IPS-18a (cell line): ENCODE measurements at regions not wholly inside any gene's neighbourhood (a gene's known extent, or its start where the extent isn't known, plus 50 kb on each side); places are given as distances from the start of the nearest gene placed in this dataset.

Experiments used
- H3K27ac ChIP-seq: one replicate; pipeline ENCODE4 v1.5.1; 2013; ENCODE audit warnings: low read length
- H3K27me3 ChIP-seq: one replicate; pipeline ENCODE4 v1.6.1; 2013; ENCODE audit warnings: mild to moderate bottlenecking, low read length; ENCODE audit not compliant: control insufficient read depth, insufficient read depth
- H3K36me3 ChIP-seq: one replicate; pipeline ENCODE4 v1.6.1; 2013; ENCODE audit warnings: low read depth, low read length; ENCODE audit not compliant: control insufficient read depth
- H3K4me1 ChIP-seq: one replicate; pipeline ENCODE4 v1.6.1; 2013; ENCODE audit warnings: low read depth, low read length; ENCODE audit not compliant: control insufficient read depth
- H3K4me3 ChIP-seq: one replicate; pipeline ENCODE4 v1.5.1; 2013; ENCODE audit warnings: low read length
- H3K9ac ChIP-seq: one replicate; pipeline ENCODE4 v1.6.1; 2013; ENCODE audit warnings: mild to moderate bottlenecking, low read length, moderate library complexity
- H3K9me3 ChIP-seq: one replicate; pipeline ENCODE4 v1.6.1; 2013; ENCODE audit warnings: low read depth, low read length; ENCODE audit not compliant: control insufficient read depth

DNA sequence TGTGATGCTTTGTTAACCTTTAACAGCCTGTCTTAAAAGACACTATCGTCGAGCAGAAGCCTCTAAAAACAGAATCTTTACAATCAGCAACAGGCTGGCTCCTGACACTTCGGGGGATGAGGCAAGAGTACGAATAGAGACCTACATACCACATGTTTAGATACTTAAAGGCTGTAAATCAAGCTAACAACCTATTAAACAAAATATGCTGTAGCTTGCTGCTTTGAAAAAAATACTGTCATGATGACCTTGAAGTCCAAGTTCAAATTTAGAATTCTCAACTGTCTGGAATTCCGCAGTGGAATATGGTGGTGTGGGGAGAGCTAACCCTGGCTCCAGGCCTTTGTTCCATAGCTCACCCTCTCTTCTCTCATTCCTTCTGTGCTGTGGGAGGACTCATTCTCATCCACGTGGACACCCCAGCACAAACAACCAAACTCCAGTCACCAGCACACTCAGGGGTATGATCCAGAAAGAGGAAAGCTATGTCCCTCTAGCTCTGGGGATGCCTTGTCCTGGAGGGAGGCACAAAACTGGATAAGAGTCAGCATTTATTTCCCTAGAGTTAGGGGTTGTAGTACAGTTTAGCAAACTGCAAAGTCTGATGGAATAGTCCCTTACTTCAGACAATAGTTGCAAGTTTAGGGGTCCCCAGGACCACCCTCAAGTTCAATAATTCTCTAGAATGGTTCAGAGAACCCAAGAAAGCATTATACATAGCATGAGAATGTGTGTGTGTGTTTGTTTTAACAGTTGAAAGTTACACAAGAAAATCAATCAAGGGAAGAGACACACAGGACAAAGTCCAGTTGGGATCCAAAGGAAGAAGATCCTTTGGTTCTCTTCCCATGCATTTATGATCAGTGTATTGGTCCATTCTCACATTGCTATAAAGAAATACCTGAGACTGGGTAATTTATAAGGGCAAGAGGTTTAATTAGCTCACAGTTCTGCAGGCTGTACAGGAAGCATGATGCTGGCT, 196.1 kb upstream of the SVIL start:
- no peaks in the 10 kb centered on the region for H3K9me3 ChIP-seq
- H3K27me3 ChIP-seq: no peaks in the 10 kb centered on the region
- H3K4me3 ChIP-seq: no peak overlapping the region

GRCh38 chr10:29829776-29830175, 195.0 kb upstream of the SVIL start:
- no peak overlapping the region for H3K27ac ChIP-seq
- H3K27me3 ChIP-seq: no peaks in the 10 kb centered on the region
- H3K9me3 ChIP-seq: no peaks in the 10 kb centered on the region
- no peaks in the 10 kb centered on the region for H3K4me1 ChIP-seq
- no peaks in the 10 kb centered on the region for H3K36me3 ChIP-seq
- H3K9ac ChIP-seq: no peak overlapping the region
- no peak overlapping the region for H3K4me3 ChIP-seq

More for the DNA sequence above, 196.1 kb upstream of the SVIL start:
- Histone ChIP-seq H3K36me3 (no peaks in the 10 kb centered on the region), H3K27ac (no peak overlapping the region), H3K4me1 (no peaks in the 10 kb centered on the region), H3K9ac (no peak overlapping the region)

- Histone ChIP-seq H3K9ac (no peak overlapping the region), H3K9me3 (no peaks in the 10 kb centered on the region), H3K4me3 (no peak overlapping the region), H3K4me1 (no peaks in the 10 kb centered on the region), H3K36me3 (no peaks in the 10 kb centered on the region), H3K27me3 (no peaks in the 10 kb centered on the region), H3K27ac (no peak overlapping the region)
These were observed 194.2 kb upstream of the SVIL start for GRCh38 chr10:29828956-29829355.

- no peak overlapping the region for H3K9ac ChIP-seq
- no peak overlapping the region for H3K4me3 ChIP-seq
- H3K9me3 ChIP-seq: no peaks in the 10 kb centered on the region
- H3K27ac ChIP-seq: no peak overlapping the region
- no peaks in the 10 kb centered on the region for H3K27me3 ChIP-seq
- H3K4me1 ChIP-seq: no peaks in the 10 kb centered on the region
- no peaks in the 10 kb centered on the region for H3K36me3 ChIP-seq
These were observed 193.7 kb upstream of the SVIL start for GRCh38 chr10:29828440-29828894.

GRCh38 chr10:29827512-29827911, 192.7 kb upstream of the SVIL start:
- Histone ChIP-seq H3K27me3 (no peaks in the 10 kb centered on the region), H3K4me3 (no peak overlapping the region), H3K27ac (no peak overlapping the region), H3K4me1 (no peaks in the 10 kb centered on the region), H3K9me3 (no peaks in the 10 kb centered on the region), H3K9ac (no peak overlapping the region), H3K36me3 (no peaks in the 10 kb centered on the region)

DNA sequence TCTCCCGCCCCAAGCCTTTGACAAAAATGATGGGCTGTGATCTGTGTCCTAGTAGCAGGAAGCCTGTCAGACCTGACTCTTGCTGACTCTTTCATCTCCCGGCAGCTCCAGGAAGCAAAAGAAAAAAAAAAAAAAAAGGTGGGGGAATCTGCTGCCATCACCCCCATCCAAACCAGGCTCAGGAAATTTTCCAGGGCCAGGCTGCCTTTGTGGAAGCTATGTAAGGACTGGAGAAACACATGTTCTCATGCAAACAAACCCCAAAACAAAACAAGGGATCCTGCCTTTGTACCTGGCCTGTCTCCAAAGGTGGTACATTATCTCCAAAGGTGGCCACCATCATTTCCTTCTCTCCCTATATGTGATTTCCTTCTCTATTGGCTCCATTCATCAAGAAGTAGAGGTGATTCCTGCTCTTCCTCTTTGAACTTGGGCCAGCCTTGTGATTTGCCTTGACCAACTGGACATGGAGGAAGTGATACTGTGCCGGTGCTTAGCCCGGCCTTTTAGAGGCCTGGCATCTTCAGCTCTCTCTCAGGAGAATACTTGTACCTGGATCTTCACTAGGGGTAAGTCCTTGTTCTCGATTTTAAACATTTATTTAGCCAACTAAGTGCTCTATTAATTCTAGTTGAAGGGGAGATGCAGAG, 192.2 kb upstream of the SVIL start:
- H3K9ac ChIP-seq: no peak overlapping the region
- H3K9me3 ChIP-seq: no peaks in the 10 kb centered on the region
- no peaks in the 10 kb centered on the region for H3K27me3 ChIP-seq
- no peaks in the 10 kb centered on the region for H3K36me3 ChIP-seq
- no peak overlapping the region for H3K27ac ChIP-seq
- no peak overlapping the region for H3K4me3 ChIP-seq
- no peaks in the 10 kb centered on the region for H3K4me1 ChIP-seq

- no peaks in the 10 kb centered on the region for H3K9me3 ChIP-seq
- H3K36me3 ChIP-seq: no peaks in the 10 kb centered on the region
- no peaks in the 10 kb centered on the region for H3K4me1 ChIP-seq
- H3K4me3 ChIP-seq: no peak overlapping the region
- no peaks in the 10 kb centered on the region for H3K27me3 ChIP-seq
- H3K9ac ChIP-seq: no peak overlapping the region
- no peak overlapping the region for H3K27ac ChIP-seq
These were observed 191.4 kb upstream of the SVIL start for GRCh38 chr10:29826221-29826620.

DNA sequence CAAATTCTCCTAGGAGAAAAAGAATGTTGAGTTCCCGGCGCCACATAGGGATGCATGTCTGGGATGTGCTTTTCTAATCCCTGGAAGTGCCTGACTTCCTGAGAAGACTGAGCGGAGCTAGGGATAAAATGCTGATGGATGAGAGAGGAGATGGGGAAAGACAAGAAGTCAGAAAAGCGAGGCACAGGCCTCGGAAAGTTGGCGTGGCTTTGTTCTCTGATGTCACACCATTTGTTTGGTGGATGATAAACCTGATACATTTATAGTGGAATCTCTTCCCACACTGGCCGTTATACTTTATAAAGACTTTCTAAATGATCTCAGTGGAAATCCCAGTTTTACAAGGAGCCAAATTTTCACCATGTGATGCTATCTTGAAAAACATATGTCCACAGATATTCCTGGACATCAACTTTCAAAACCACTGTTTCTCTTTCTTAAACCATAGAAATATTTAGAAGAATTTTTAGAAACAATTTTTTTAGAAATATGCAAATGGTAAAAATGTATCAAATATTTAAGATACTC, 188.8 kb upstream of the SVIL start:
- H3K9me3 ChIP-seq: no peaks in the 10 kb centered on the region
- no peaks in the 10 kb centered on the region for H3K36me3 ChIP-seq
- no peaks in the 10 kb centered on the region for H3K4me1 ChIP-seq
- H3K27ac ChIP-seq: no peak overlapping the region
- no peak overlapping the region for H3K9ac ChIP-seq
- no peaks in the 10 kb centered on the region for H3K27me3 ChIP-seq
- H3K4me3 ChIP-seq: no peak overlapping the region

DNA sequence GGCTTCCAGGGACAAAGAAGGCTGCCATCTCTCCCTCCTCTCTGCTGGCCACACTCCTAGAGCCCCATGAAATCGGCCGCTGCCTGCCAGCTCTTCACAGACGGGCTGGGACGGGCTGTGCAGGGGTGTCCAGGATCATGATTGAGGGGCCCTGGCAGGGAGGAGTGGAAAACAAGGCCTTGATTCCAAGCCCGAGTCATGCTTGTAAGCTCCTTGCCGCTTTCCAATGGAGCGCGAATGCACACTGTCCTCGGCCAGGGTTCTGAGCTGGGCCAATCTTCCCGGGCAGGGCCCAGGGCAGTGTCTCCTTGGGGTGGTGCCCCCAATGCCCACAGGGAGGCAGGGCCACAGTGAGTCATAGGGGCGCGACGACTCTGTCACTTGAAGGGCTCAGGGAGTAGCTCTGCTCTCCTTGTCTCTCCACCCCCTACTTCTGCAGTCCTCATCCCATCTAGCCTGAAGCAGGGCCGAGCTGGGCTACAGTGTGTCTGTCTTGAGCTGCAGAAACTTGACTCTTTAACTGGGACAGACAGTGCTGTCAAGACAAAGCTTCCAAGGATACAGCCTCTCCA, 186.2 kb upstream of the SVIL start:
- Histone ChIP-seq H3K27ac (no peak overlapping the region), H3K9me3 (no peaks in the 10 kb centered on the region), H3K4me1 (no peaks in the 10 kb centered on the region), H3K4me3 (no peak overlapping the region), H3K9ac (no peak overlapping the region), H3K27me3 (no peaks in the 10 kb centered on the region), H3K36me3 (no peaks in the 10 kb centered on the region)

DNA sequence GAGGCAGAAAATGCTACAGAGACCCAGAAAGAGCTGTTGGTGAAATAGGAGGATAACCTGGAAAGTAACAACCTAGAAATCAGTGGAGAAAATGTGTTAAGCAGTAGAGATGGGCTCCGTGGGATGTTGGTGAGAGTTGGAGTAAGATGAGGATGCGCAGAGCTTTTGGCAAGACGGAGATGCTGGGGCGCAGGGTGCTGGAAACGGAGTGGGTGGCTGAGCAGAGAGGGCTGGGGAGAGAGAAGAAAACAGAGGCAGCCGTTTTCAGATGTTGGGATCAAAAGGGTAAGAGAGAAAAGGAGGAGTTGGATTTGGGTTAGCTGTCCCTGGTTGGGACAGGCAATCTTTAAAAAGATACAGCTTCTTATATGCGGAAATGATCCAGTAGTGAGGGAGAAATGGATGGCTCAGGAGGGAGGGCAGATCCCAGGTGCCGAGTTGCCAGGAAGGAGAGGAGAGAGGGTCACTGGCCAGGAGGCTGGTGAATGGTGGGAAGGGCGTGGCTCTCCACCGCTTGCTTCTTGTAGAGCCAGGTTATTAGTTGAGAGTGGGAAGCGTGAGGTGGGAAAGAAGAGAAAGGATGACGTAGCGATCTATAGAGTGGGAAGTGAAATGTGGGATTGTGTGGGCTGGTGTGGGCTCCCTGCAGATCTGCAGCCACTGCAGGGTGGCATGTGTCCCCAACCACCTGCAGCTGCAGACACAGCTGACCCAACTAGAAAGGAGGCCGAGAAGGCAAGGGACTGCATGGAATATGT, 182.2 kb upstream of the SVIL start:
- no peak overlapping the region for H3K27ac ChIP-seq
- no peaks in the 10 kb centered on the region for H3K36me3 ChIP-seq
- H3K4me3 ChIP-seq: no peak overlapping the region
- no peaks in the 10 kb centered on the region for H3K27me3 ChIP-seq
- H3K4me1 ChIP-seq: no peaks in the 10 kb centered on the region
- no peak overlapping the region for H3K9ac ChIP-seq
- H3K9me3 ChIP-seq: no peaks in the 10 kb centered on the region

- Histone ChIP-seq H3K27ac (no peak overlapping the region), H3K36me3 (no peaks in the 10 kb centered on the region), H3K9ac (no peak overlapping the region), H3K4me3 (no peak overlapping the region), H3K27me3 (no peaks in the 10 kb centered on the region), H3K9me3 (no peaks in the 10 kb centered on the region), H3K4me1 (no peaks in the 10 kb centered on the region)
These were observed 180.8 kb upstream of the SVIL start for GRCh38 chr10:29815572-29815971.
